Panc1 (cell line): ENCODE measurements at regions not wholly inside any gene's neighbourhood (a gene's known extent, or its start where the extent isn't known, plus 50 kb on each side); places are given as distances from the start of the nearest gene placed in this dataset.

Experiments
- CTCF ChIP-seq: fragments of 450-650 bp; IDR thresholded peaks from 2 replicates; pipeline ENCODE4 v1.5.1; 2017; ENCODE audit warnings: mild to moderate bottlenecking
- POLR2AphosphoS5 ChIP-seq: IDR thresholded peaks from 2 replicates; pipeline ENCODE4 v1.6.1; 2012; ENCODE audit warnings: mild to moderate bottlenecking, low read depth, low read length, moderate library complexity

DNA sequence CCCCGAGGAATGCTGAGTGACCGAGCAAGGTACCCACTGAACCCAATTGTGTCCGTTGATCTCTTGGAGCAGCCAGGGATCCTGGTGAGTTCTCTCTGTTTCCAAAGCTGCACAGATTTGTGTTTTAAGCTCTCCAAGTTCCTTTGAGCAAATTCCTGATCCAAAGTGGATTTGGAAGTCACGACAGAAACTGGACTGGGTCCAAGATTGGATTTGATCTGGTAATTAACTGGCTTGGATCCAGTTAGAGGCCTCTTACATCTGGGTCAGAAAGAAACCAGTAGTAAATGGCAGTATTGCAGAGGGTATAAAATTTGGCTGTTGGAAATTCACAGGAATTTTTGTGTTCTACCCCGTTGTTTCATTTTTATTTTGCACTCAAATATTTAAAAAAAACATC, 119.5 kb downstream of the PMP22 start:
- TF ChIP-seq CTCF (no peak), POLR2AphosphoS5 (no peak)
